KMS-11 (cell line): ENCODE measurements at regions not wholly inside any gene's neighbourhood (a gene's known extent, or its start where the extent isn't known, plus 50 kb on each side); places are given as distances from the start of the nearest gene placed in this dataset.

Source experiments
- H2AFZ ChIP-seq: fragments of 200-600 bp; sonication (generic); 2 replicates; pipeline ENCODE4 v1.6.1; 2016; ENCODE audit warnings: antibody characterized with exemption, mixed run types, low read depth
- H3K27ac ChIP-seq: fragments of 200-600 bp; sonication (generic); 2 replicates; pipeline ENCODE4 v1.6.1; 2016; ENCODE audit warnings: mild to moderate bottlenecking, mixed run types
- H3K27me3 ChIP-seq: fragments of 200-600 bp; sonication (generic); 2 replicates; pipeline ENCODE4 v1.6.1; 2017; ENCODE audit warnings: mild to moderate bottlenecking, low read depth, mixed run types, moderate library complexity; ENCODE audit not compliant: insufficient read depth
- H3K36me3 ChIP-seq: fragments of 200-600 bp; sonication (generic); 2 replicates; pipeline ENCODE4 v1.6.1; 2017; ENCODE audit warnings: mild to moderate bottlenecking, mixed run types; ENCODE audit not compliant: insufficient read depth
- H3K4me1 ChIP-seq: fragments of 200-600 bp; sonication (generic); 2 replicates; pipeline ENCODE4 v1.6.1; 2016; ENCODE audit warnings: mild to moderate bottlenecking, low read depth, mixed run types; ENCODE audit not compliant: poor library complexity, severe bottlenecking
- H3K4me2 ChIP-seq: fragments of 200-600 bp; sonication (generic); 2 replicates; pipeline ENCODE4 v1.7.0; 2016; ENCODE audit warnings: mild to moderate bottlenecking, mixed run types
- H3K4me3 ChIP-seq: fragments of 200-600 bp; sonication (generic); IDR thresholded peaks from 2 replicates; pipeline ENCODE4 v1.6.1; 2017; ENCODE audit warnings: low read depth, low read length, mixed read lengths; ENCODE audit not compliant: insufficient read depth
- H3K79me2 ChIP-seq: fragments of 200-600 bp; sonication (generic); 2 replicates; pipeline ENCODE4 v1.6.1; 2016; ENCODE audit warnings: low read depth, mixed run types; ENCODE audit not compliant: insufficient read depth
- H3K9ac ChIP-seq: fragments of 200-600 bp; sonication (generic); 2 replicates; pipeline ENCODE4 v1.6.1; 2016; ENCODE audit warnings: mild to moderate bottlenecking, mixed run types
- H4K20me1 ChIP-seq: fragments of 200-600 bp; sonication (generic); 2 replicates; pipeline ENCODE4 v1.6.1; 2016; ENCODE audit warnings: mild to moderate bottlenecking, mixed run types; ENCODE audit not compliant: insufficient read depth
- CTCF ChIP-seq: fragments of 200-600 bp; sonication (generic); conservative IDR thresholded peaks from 2 replicates; pipeline ENCODE4 v1.6.1; 2017; ENCODE audit warnings: low read depth, mild to moderate bottlenecking, antibody characterized with exemption, low read length, moderate library complexity, mixed read lengths

- no peaks in the 10 kb centered on the region for H4K20me1 ChIP-seq
- no peak for TF ChIP-seq CTCF
- no peak overlapping the region for H3K9ac ChIP-seq
- H3K4me2 ChIP-seq, result no peak overlapping the region
- H2AFZ ChIP-seq, result no peak overlapping the region
- H3K79me2 ChIP-seq, result no peaks in the 10 kb centered on the region
- H3K4me1 ChIP-seq, result no peaks in the 10 kb centered on the region
- H3K36me3 ChIP-seq, result no peaks in the 10 kb centered on the region
- no peak overlapping the region for H3K27ac ChIP-seq
- no peaks in the 10 kb centered on the region for H3K27me3 ChIP-seq
- H3K4me3 ChIP-seq, result no peak overlapping the region
Observed at GRCh38 chr15:60095711-60096110, 91.6 kb downstream of the FOXB1 start.

GRCh38 chr15:60096157-60096556, 92.0 kb downstream of the FOXB1 start:
- H3K27me3 ChIP-seq, result no peaks in the 10 kb centered on the region
- no peaks in the 10 kb centered on the region for H4K20me1 ChIP-seq
- H3K36me3 ChIP-seq, result no peaks in the 10 kb centered on the region
- no peak for TF ChIP-seq CTCF
- no peak overlapping the region for H3K27ac ChIP-seq
- no peaks in the 10 kb centered on the region for H3K4me1 ChIP-seq
- no peak overlapping the region for H3K4me2 ChIP-seq
- H3K4me3 ChIP-seq, result no peak overlapping the region
- H2AFZ ChIP-seq, result no peak overlapping the region
- no peak overlapping the region for H3K9ac ChIP-seq
- no peaks in the 10 kb centered on the region for H3K79me2 ChIP-seq

GRCh38 chr15:60101416-60101815, 97.3 kb downstream of the FOXB1 start:
- H3K79me2 ChIP-seq, result no peaks in the 10 kb centered on the region
- H3K9ac ChIP-seq, result no peak overlapping the region
- H3K27me3 ChIP-seq, result no peaks in the 10 kb centered on the region
- H3K4me3 ChIP-seq, result no peak overlapping the region
- no peak overlapping the region for H3K27ac ChIP-seq
- H3K4me1 ChIP-seq, result no peaks in the 10 kb centered on the region
- no peaks in the 10 kb centered on the region for H3K36me3 ChIP-seq
- TF ChIP-seq CTCF, result no peak
- no peak overlapping the region for H3K4me2 ChIP-seq
- H4K20me1 ChIP-seq, result no peaks in the 10 kb centered on the region
- no peak overlapping the region for H2AFZ ChIP-seq

GRCh38 chr15:60102748-60103147, 98.6 kb downstream of the FOXB1 start:
- Histone ChIP-seq H3K4me2 (no peak overlapping the region), H3K27me3 (no peaks in the 10 kb centered on the region), H3K4me3 (no peak overlapping the region), H4K20me1 (no peaks in the 10 kb centered on the region), H3K9ac (no peak overlapping the region), H3K79me2 (no peaks in the 10 kb centered on the region), H3K36me3 (no peaks in the 10 kb centered on the region), H3K27ac (no peak overlapping the region), H3K4me1 (no peaks in the 10 kb centered on the region), H2AFZ (no peak overlapping the region)
- no peak for TF ChIP-seq CTCF

- Histone ChIP-seq H4K20me1 (no peaks in the 10 kb centered on the region), H3K4me3 (no peak overlapping the region), H3K79me2 (no peaks in the 10 kb centered on the region), H2AFZ (no peak overlapping the region), H3K27me3 (no peaks in the 10 kb centered on the region), H3K9ac (no peak overlapping the region), H3K36me3 (no peaks in the 10 kb centered on the region), H3K4me1 (peaks cover 5% of the 10 kb centered on the region), H3K27ac (no peak overlapping the region), H3K4me2 (no peak overlapping the region)
- TF ChIP-seq CTCF, result no peak
Observed at GRCh38 chr15:60110909-60111308, 106.8 kb downstream of the FOXB1 start.
